ENCODE measurements at regions not wholly inside any gene's neighbourhood (a gene's known extent, or its start where the extent isn't known, plus 50 kb on each side); places are given as distances from the start of the nearest gene placed in this dataset.

DNA sequence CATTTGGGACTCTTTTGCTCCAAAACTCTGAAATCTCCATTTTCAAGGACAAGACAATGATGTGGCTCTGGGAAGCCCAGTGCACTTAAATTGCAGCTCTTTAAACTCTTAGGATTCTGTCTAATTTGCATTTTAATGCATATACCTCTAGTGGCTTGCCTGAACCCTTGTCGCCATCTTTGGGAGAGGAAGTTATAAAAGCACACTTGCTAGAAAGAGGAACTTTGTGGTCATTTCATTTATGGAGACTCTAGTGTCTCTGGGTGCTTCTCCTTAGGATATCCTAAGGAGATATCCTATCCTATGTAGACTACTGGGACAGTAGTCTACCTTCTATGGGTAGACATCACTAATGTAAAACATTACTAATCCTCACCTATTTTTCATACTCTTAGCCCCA is 77.3 kb upstream of the SLC1A3 start:
- DNase-seq = no peak
- no peak for TF ChIP-seq EP300 (IDR thresholded peaks at IDR 0.05)
- no peak for TF ChIP-seq POLR2A (IDR thresholded peaks at IDR 0.05)
- TF ChIP-seq, protein P1, sequence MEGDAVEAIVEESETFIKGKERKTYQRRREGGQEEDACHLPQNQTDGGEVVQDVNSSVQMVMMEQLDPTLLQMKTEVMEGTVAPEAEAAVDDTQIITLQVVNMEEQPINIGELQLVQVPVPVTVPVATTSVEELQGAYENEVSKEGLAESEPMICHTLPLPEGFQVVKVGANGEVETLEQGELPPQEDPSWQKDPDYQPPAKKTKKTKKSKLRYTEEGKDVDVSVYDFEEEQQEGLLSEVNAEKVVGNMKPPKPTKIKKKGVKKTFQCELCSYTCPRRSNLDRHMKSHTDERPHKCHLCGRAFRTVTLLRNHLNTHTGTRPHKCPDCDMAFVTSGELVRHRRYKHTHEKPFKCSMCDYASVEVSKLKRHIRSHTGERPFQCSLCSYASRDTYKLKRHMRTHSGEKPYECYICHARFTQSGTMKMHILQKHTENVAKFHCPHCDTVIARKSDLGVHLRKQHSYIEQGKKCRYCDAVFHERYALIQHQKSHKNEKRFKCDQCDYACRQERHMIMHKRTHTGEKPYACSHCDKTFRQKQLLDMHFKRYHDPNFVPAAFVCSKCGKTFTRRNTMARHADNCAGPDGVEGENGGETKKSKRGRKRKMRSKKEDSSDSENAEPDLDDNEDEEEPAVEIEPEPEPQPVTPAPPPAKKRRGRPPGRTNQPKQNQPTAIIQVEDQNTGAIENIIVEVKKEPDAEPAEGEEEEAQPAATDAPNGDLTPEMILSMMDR (IDR thresholded peaks at IDR 0.05) = no peak
- Histone ChIP-seq H3K27ac (no peak overlapping the region), H3K4me3 (no peak overlapping the region), H3K9me3 (no peaks in the 10 kb centered on the region), H3K4me1 (ENCODE audit: insufficient read depth) (no peaks in the 10 kb centered on the region), H3K27me3 (no peaks in the 10 kb centered on the region), H3K36me3 (no peaks in the 10 kb centered on the region)
- WGBS, 3 donors = 91 to 98% (median 96%) methylated on average over 1 of the region's 1 CpG
- intact Hi-C loops (cut with DNase I) = no loop called here

DNA sequence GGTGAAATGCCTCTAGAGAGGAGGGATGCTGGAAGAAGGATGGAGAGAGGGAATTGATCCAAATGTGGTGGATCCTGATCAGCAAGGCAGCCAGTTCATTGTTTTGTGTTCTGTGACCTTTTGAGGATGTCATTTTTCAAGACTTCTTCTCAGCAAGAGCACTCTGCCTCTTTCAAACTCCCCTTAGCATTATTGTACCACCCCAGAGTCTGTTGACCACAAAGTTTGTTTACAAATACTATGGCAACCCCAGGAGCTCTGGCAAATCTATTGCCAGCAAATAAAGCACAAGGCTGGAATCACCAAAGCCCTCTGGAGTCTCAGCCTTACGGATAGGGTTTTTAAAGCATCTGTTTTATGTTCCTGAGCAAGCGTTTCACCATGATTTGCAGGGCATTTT is 76.2 kb upstream of the SLC1A3 start:
- no peak overlapping the region for H3K4me3 ChIP-seq
- no peaks in the 10 kb centered on the region for H3K4me1 ChIP-seq (ENCODE audit: insufficient read depth)
- no peaks in the 10 kb centered on the region for H3K9me3 ChIP-seq
- no peaks in the 10 kb centered on the region for H3K36me3 ChIP-seq
- no peak for DNase-seq
- TF ChIP-seq, protein P1 (IDR thresholded peaks at IDR 0.05) = no peak
- no peak for TF ChIP-seq POLR2A (IDR thresholded peaks at IDR 0.05)
- no peak for TF ChIP-seq EP300 (IDR thresholded peaks at IDR 0.05)
- 47 to 54% (median 52%) methylated on average over 2 of the region's 2 CpGs for WGBS, 3 donors
- H3K27me3 ChIP-seq = no peaks in the 10 kb centered on the region
- H3K27ac ChIP-seq = no peak overlapping the region
- intact Hi-C loops (cut with DNase I) = loop anchor here in 1 of 4 donors (5.0 kb wide), 1 partner anchor 1497 kb away; no protein-coding TSS in a partner anchor

DNA sequence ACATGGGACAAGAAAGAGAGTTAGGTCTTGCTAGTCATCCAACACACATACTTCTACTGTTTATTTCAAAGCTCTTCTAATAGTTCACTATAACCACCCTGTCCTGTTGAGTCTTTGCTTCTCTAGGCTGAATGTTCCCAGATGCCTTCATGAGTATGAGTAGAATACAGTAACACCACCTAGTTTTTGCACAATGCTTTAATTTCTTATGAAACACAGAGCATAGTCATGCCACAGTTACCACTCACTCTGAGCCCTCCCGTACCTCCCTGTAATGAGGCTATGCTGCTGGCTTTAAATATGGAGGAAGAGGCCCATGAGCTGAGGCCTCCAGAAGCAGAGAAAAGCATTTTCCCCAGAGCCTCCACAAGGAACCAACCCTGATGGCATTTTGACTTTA is 75.0 kb upstream of the SLC1A3 start:
- WGBS, 3 donors = 41 to 90% (median 84%) methylated on average over 1 of the region's 1 CpG
- H3K9me3 ChIP-seq = no peaks in the 10 kb centered on the region
- TF ChIP-seq, protein P1 (IDR thresholded peaks at IDR 0.05) = no peak
- no peak for TF ChIP-seq EP300 (IDR thresholded peaks at IDR 0.05)
- TF ChIP-seq POLR2A (IDR thresholded peaks at IDR 0.05) = no peak
- DNase-seq = no peak
- no peak overlapping the region for H3K4me3 ChIP-seq
- H3K27me3 ChIP-seq = no peaks in the 10 kb centered on the region
- H3K4me1 ChIP-seq (ENCODE audit: insufficient read depth) = no peaks in the 10 kb centered on the region
- intact Hi-C loops (cut with DNase I) = loop anchor here in 1 of 4 donors (5.0 kb wide), 1 partner anchor 1496 kb away; no protein-coding TSS in a partner anchor
- H3K27ac ChIP-seq = no peak overlapping the region
- H3K36me3 ChIP-seq = no peaks in the 10 kb centered on the region

- no peak overlapping the region for H3K4me3 ChIP-seq
- no peak for DNase-seq
- no peak overlapping the region for H3K27ac ChIP-seq
- H3K27me3 ChIP-seq = no peaks in the 10 kb centered on the region
- no peaks in the 10 kb centered on the region for H3K9me3 ChIP-seq
- H3K4me1 ChIP-seq (ENCODE audit: insufficient read depth) = no peaks in the 10 kb centered on the region
- TF ChIP-seq POLR2A (IDR thresholded peaks at IDR 0.05) (no peak), EP300 (IDR thresholded peaks at IDR 0.05) (no peak)
- TF ChIP-seq, protein P1 (IDR thresholded peaks at IDR 0.05) = no peak
- intact Hi-C loops (cut with DNase I) = no loop called here
- WGBS, 3 donors = 93 to 96% (median 95%) methylated on average over 5 of the region's 5 CpGs
- H3K36me3 ChIP-seq = no peaks in the 10 kb centered on the region
These were observed 71.0 kb upstream of the SLC1A3 start for GRCh38 chr5:36535378-36535777.
